Esophagus (tissue), 2 donors: ENCODE measurements at regions not wholly inside any gene's neighbourhood (a gene's known extent, or its start where the extent isn't known, plus 50 kb on each side); places are given as distances from the start of the nearest gene placed in this dataset.

Experiments used
- H3K27ac ChIP-seq, 2 donors: one replicate each; pipeline ENCODE4 v1.5.1; 2013; ENCODE audit warnings: low read depth in 2 of 2, mild to moderate bottlenecking in 2 of 2, inconsistent platforms in 1 of 2, low read length in 1 of 2, moderate library complexity in 1 of 2
- H3K27me3 ChIP-seq, 2 donors: one replicate each; pipeline ENCODE4 v1.6.1; 2013; ENCODE audit warnings: low read length in 2 of 2, control low read depth in 1 of 2, mild to moderate bottlenecking in 1 of 2; ENCODE audit not compliant: insufficient read depth in 2 of 2, control insufficient read depth in 1 of 2
- H3K36me3 ChIP-seq, 2 donors: one replicate each; pipeline ENCODE4 v1.6.1; 2013; ENCODE audit warnings: low read length in 1 of 2; ENCODE audit not compliant: control insufficient read depth in 2 of 2, insufficient read depth in 2 of 2
- H3K4me1 ChIP-seq, 2 donors: one replicate each; pipeline ENCODE4 v1.6.1; 2013; ENCODE audit warnings: low read length in 1 of 2; ENCODE audit not compliant: control insufficient read depth in 2 of 2, insufficient read depth in 2 of 2
- H3K4me3 ChIP-seq, 2 donors: one replicate each; pipeline ENCODE4 v1.5.1; 2013; ENCODE audit warnings: low read length in 2 of 2, mild to moderate bottlenecking in 2 of 2, low read depth in 1 of 2, moderate library complexity in 1 of 2
- H3K9me3 ChIP-seq, 2 donors: one replicate each; pipeline ENCODE4 v1.6.1; 2013; ENCODE audit warnings: mild to moderate bottlenecking in 2 of 2, low read depth in 1 of 2, low read length in 1 of 2, moderate library complexity in 1 of 2; ENCODE audit not compliant: control insufficient read depth in 2 of 2, insufficient read depth in 1 of 2
- WGBS, 2 donors: extraction: QIAGEN DNeasy Blood & Tissue Kit; methylation state at CpG; one replicate each; pipeline ENCODE4 v1.1.7; 2013; 5-methylcytosine and 5-hydroxymethylcytosine counted together
- donor health status: healthy with polysubstance abuse.
- donor health status: Bipolar disorder and iron deficiency.

GRCh38 chr9:129399634-129399990, 221.3 kb downstream of the C9orf50 start:
- no peak overlapping the region for H3K27ac ChIP-seq
- no peaks in the 10 kb centered on the region for H3K27me3 ChIP-seq
- peaks cover 4% of the 10 kb centered on the region in 2 donors for H3K4me1 ChIP-seq
- 56 to 63% methylated on average over 8 of the region's 8 CpGs for WGBS, 2 donors
- H3K4me3 ChIP-seq = no peak overlapping the region
- no peaks in the 10 kb centered on the region for H3K9me3 ChIP-seq
- no peaks in the 10 kb centered on the region for H3K36me3 ChIP-seq

GRCh38 chr9:129398961-129399633, 221.0 kb upstream of the IER5L start:
- Histone ChIP-seq H3K4me3 (no peak overlapping the region), H3K27ac (no peak overlapping the region), H3K9me3 (no peaks in the 10 kb centered on the region), H3K27me3 (no peaks in the 10 kb centered on the region), H3K36me3 (no peaks in the 10 kb centered on the region), H3K4me1 (peaks cover 0 to 4% of the 10 kb centered on the region in 2 donors)
- 78 to 79% methylated on average over 21 of the region's 21 CpGs for WGBS, 2 donors

GRCh38 chr9:129398101-129398960, 220.3 kb upstream of the IER5L start:
- H3K9me3 ChIP-seq = no peaks in the 10 kb centered on the region
- no peak overlapping the region for H3K27ac ChIP-seq
- H3K36me3 ChIP-seq = no peaks in the 10 kb centered on the region
- H3K4me1 ChIP-seq = peaks cover 0 to 4% of the 10 kb centered on the region in 2 donors
- H3K4me3 ChIP-seq = no peak overlapping the region
- H3K27me3 ChIP-seq = no peaks in the 10 kb centered on the region
- WGBS, 2 donors = 81 to 84% methylated on average over 20 of the region's 20 CpGs

GRCh38 chr9:129397335-129397734, 219.3 kb upstream of the IER5L start:
- no peaks in the 10 kb centered on the region for H3K36me3 ChIP-seq
- WGBS, 2 donors = 92 to 95% methylated on average over 6 of the region's 6 CpGs
- H3K27ac ChIP-seq = no peak overlapping the region
- no peaks in the 10 kb centered on the region for H3K9me3 ChIP-seq
- no peaks in the 10 kb centered on the region for H3K27me3 ChIP-seq
- no peak overlapping the region for H3K4me3 ChIP-seq
- H3K4me1 ChIP-seq = peaks cover 0 to 2% of the 10 kb centered on the region in 2 donors

- Histone ChIP-seq H3K27ac (no peak overlapping the region), H3K27me3 (no peaks in the 10 kb centered on the region), H3K4me3 (no peak overlapping the region), H3K9me3 (no peaks in the 10 kb centered on the region), H3K36me3 (no peaks in the 10 kb centered on the region), H3K4me1 (no peaks in the 10 kb centered on the region)
- 76 to 82% methylated on average over 1 of the region's 1 CpG for WGBS, 2 donors
These were observed 218.3 kb upstream of the IER5L start for GRCh38 chr9:129396365-129396708.

- Histone ChIP-seq H3K9me3 (no peaks in the 10 kb centered on the region), H3K36me3 (no peaks in the 10 kb centered on the region), H3K27me3 (no peaks in the 10 kb centered on the region), H3K4me1 (no peaks in the 10 kb centered on the region), H3K4me3 (no peak overlapping the region), H3K27ac (no peak overlapping the region)
- WGBS, 2 donors = 45 to 57% methylated on average over 3 of the region's 3 CpGs
These were observed 217.7 kb upstream of the IER5L start for GRCh38 chr9:129395633-129396364.

- Histone ChIP-seq H3K36me3 (no peaks in the 10 kb centered on the region), H3K9me3 (no peaks in the 10 kb centered on the region), H3K27ac (no peak overlapping the region), H3K27me3 (no peaks in the 10 kb centered on the region), H3K4me3 (no peak overlapping the region), H3K4me1 (no peaks in the 10 kb centered on the region)
- WGBS, 2 donors = 80 to 84% methylated on average over 3 of the region's 3 CpGs
These were observed 216.8 kb upstream of the IER5L start for GRCh38 chr9:129394886-129395279.

- Histone ChIP-seq H3K4me3 (no peak overlapping the region), H3K36me3 (no peaks in the 10 kb centered on the region), H3K27ac (no peak overlapping the region), H3K4me1 (no peaks in the 10 kb centered on the region), H3K27me3 (no peaks in the 10 kb centered on the region), H3K9me3 (no peaks in the 10 kb centered on the region)
- WGBS, 2 donors = 63 to 72% methylated on average over 25 of the region's 25 CpGs
These were observed 216.2 kb upstream of the IER5L start for GRCh38 chr9:129394061-129394885.

- no peaks in the 10 kb centered on the region for H3K4me1 ChIP-seq
- no peaks in the 10 kb centered on the region for H3K9me3 ChIP-seq
- H3K27me3 ChIP-seq = no peaks in the 10 kb centered on the region
- no peak overlapping the region for H3K27ac ChIP-seq
- no peak overlapping the region for H3K4me3 ChIP-seq
- no peaks in the 10 kb centered on the region for H3K36me3 ChIP-seq
- WGBS, 2 donors = 90 to 91% methylated on average over 5 of the region's 5 CpGs
These were observed 215.0 kb upstream of the IER5L start for GRCh38 chr9:129393064-129393463.
